ENCODE measurements at regions not wholly inside any gene's neighbourhood (a gene's known extent, or its start where the extent isn't known, plus 50 kb on each side); places are given as distances from the start of the nearest gene placed in this dataset.

DNA sequence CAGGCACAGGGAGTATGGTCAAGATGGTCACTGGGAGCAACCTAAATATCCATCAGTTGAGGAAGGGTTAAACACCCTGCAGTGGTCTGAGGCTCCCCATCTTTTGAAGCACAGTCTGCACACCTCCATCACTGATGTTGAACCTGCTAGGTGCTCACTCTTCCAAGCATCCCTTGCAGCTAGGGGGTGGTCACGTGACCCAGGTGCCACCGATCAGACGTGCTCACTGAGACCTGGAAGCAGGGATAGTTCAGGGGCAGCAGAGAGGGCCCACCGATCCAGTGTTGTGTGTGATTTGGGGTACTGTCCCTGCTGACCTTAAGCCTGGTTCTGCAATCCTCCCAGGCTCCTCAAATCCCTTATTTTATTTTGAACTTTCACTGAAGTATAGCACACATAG, 134.6 kb downstream of the CEBPB start:
- TF ChIP-seq, protein P1, sequence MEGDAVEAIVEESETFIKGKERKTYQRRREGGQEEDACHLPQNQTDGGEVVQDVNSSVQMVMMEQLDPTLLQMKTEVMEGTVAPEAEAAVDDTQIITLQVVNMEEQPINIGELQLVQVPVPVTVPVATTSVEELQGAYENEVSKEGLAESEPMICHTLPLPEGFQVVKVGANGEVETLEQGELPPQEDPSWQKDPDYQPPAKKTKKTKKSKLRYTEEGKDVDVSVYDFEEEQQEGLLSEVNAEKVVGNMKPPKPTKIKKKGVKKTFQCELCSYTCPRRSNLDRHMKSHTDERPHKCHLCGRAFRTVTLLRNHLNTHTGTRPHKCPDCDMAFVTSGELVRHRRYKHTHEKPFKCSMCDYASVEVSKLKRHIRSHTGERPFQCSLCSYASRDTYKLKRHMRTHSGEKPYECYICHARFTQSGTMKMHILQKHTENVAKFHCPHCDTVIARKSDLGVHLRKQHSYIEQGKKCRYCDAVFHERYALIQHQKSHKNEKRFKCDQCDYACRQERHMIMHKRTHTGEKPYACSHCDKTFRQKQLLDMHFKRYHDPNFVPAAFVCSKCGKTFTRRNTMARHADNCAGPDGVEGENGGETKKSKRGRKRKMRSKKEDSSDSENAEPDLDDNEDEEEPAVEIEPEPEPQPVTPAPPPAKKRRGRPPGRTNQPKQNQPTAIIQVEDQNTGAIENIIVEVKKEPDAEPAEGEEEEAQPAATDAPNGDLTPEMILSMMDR (conservative IDR thresholded peaks at IDR 0.05): no peak
- DNase-seq (ENCODE audit: low read depth, low spot score): no peak
- Mint-ChIP-seq H3K27me3 (ENCODE audit: low read depth) (no peaks in the 10 kb centered on the region), H3K4me1 (peaks cover 19% of the 10 kb centered on the region), H3K9me3 (no peaks in the 10 kb centered on the region), H3K36me3 (ENCODE audit: low read depth) (no peaks in the 10 kb centered on the region), H3K27ac (ENCODE audit: unreplicated experiment) (no peak overlapping the region), H3K4me3 (no peak overlapping the region)

DNA sequence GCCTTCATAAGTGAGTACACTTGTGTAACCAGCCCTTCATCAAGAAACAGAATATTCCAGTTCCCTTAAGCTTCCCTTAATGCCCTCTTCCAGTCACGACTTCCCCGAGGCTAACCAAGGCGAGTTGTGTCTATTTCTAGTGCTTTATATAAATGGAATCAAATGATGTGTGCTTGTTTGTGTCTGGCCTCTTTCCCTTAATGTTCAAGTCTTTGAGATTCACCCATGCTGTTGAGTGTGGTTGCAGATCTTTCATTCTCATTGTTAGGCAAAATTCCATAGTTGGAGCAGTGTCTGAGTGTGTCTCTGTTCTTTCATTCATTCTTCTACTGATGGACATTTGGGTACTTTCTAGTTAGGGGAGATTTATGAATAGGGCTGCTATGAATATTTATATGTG, 135.0 kb downstream of the CEBPB start:
- Mint-ChIP-seq H3K27me3 (ENCODE audit: low read depth) (no peaks in the 10 kb centered on the region), H3K9me3 (no peaks in the 10 kb centered on the region), H3K4me1 (peaks cover 24% of the 10 kb centered on the region), H3K27ac (ENCODE audit: unreplicated experiment) (no peak overlapping the region), H3K4me3 (no peak overlapping the region), H3K36me3 (ENCODE audit: low read depth) (no peaks in the 10 kb centered on the region)
- DNase-seq (ENCODE audit: low read depth, low spot score): no peak
- TF ChIP-seq, protein P1 (conservative IDR thresholded peaks at IDR 0.05): no peak

DNA sequence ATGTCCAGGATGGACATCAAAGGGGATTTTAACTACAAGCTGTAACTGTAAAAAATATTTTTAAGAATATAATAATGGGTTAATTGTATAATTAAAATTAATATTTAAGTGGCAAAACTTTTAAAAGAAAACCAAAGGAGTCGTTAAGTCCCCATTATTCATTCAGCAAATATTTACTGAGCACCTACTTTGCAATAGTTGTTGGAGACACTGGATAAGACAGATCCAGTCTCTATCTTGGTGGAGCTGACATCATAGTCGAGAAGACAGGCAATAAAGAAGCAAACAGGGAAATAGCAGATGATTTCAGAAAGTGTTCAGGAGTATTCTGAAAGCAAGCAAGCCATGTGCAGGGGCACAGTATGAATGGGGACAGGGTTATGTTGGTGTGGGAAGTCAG, 137.0 kb downstream of the CEBPB start:
- no peaks in the 10 kb centered on the region for H3K9me3 Mint-ChIP-seq
- H3K36me3 Mint-ChIP-seq (ENCODE audit: low read depth): no peaks in the 10 kb centered on the region
- peaks cover 29% of the 10 kb centered on the region for H3K4me1 Mint-ChIP-seq
- H3K27me3 Mint-ChIP-seq (ENCODE audit: low read depth): no peaks in the 10 kb centered on the region
- TF ChIP-seq, protein P1 (conservative IDR thresholded peaks at IDR 0.05): no peak
- DNase-seq (ENCODE audit: low read depth, low spot score): no peak
- no peak overlapping the region for H3K4me3 Mint-ChIP-seq
- H3K27ac Mint-ChIP-seq (ENCODE audit: unreplicated experiment): no peak overlapping the region

DNA sequence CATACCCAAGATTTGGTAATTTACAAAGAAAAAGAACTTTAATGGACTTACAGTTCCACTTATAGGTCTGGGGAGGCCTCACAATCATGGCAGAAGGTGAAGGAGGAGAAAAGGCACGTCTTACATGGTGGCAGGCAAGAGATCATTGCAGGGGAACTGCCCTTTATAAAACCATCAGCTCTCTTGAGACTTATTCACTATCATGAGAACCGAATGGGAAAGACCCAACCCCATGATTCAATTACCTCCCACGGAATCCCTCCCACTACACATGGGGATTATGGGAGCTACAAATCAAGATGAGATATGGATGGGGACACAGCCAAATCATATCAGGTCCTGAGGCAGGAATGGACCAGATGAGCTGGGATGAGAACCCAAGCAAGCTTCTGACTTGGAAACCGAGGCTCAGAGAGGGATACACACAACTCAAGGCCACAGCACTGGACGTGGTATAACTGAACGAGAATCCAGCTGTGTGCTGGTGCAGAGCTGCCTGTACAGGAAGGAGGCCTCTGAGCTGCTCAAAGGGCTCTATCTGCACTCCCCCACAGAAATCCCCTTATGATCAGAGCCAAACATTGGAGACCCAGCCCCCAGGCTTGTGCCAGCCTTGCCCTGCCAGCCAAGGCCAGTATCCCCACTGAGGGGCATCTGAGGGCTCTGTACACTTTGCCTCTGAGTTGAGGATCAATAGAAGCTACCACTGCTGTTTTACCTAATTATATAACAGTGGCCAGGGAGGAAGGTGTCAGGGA, 137.8 kb downstream of the CEBPB start:
- Mint-ChIP-seq H3K27me3 (ENCODE audit: low read depth) (no peaks in the 10 kb centered on the region), H3K9me3 (no peaks in the 10 kb centered on the region), H3K4me1 (peaks cover 36% of the 10 kb centered on the region), H3K4me3 (no peak overlapping the region), H3K36me3 (ENCODE audit: low read depth) (no peaks in the 10 kb centered on the region), H3K27ac (ENCODE audit: unreplicated experiment) (no peak overlapping the region)
- no peak for DNase-seq (ENCODE audit: low read depth, low spot score)
- TF ChIP-seq, protein P1 (conservative IDR thresholded peaks at IDR 0.05): no peak

DNA sequence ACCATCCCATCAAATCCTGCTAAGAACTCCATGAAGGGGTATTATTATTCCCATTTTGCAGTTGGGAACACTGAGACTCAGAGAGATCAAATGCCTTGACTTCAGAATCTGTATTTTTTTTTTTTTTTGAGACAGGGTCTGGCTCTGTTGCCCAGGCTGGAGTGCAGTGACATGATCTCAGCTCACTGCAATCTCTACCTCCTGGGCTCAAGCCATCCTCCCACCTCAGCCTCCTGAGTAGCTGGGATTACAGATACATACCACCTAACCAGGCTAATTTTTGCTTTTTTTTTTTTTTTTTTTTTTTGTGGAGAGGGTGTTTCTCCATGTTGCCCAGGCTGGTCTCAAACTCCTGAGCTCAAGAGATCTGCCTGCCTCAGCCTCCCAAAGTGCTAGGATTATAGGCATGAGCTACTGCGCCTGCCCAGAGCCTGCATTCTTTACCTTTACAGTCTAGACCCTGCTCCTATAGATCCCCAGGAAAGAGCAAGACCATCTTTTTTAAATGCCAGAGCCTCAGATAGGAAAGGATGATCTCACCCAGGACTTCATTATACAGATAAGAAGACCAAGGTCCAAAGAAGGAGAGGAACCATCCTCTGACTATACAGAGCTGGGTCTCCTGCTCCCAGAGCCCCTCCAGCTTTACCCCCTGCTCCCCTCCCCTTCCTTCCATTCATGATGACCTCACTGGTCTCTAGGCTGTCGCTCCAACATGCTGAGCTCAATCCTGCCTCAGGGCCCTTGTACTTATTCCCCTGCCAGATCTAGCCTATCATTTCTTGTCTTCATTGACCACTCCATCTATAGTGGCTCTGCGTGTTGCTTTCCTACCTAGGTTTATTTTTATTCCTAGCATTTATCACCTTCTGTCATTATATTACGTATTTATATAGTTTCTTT, 138.6 kb downstream of the CEBPB start:
- Mint-ChIP-seq H3K4me1 (peaks cover 42% of the 10 kb centered on the region), H3K27me3 (ENCODE audit: low read depth) (no peaks in the 10 kb centered on the region), H3K9me3 (no peaks in the 10 kb centered on the region), H3K36me3 (ENCODE audit: low read depth) (no peaks in the 10 kb centered on the region), H3K27ac (ENCODE audit: unreplicated experiment) (no peak overlapping the region), H3K4me3 (no peak overlapping the region)
- TF ChIP-seq, protein P1 (conservative IDR thresholded peaks at IDR 0.05): no peak
- DNase-seq (ENCODE audit: low read depth, low spot score): no peak

Data from neural crest cell (in vitro differentiated cells).